SK-N-SH (cell line): ENCODE measurements at regions not wholly inside any gene's neighbourhood (a gene's known extent, or its start where the extent isn't known, plus 50 kb on each side); places are given as distances from the start of the nearest gene placed in this dataset.

Experiments used
- CTCF ChIA-PET: fragments of 300-600, 350-600 bp; formaldehyde crosslinking; extraction: SDS; loops from one replicate; lab custom pipeline; 2021; lab: Yijun Ruan, JAX
- POLR2A ChIA-PET: fragments of 350-600 bp; sonication (Branson Sonifier 250); formaldehyde crosslinking; extraction: SDS; loops from one replicate; lab custom pipeline; 2020; ENCODE audit warnings: antibody characterized with exemption, inconsistent platforms; lab: Yijun Ruan, JAX
- DNase-seq: peaks from one replicate; pipeline ENCODE4 v3.0.0; 2012
- H2AFZ ChIP-seq: fragments of 200-600 bp; sonication (generic); 2 replicates; pipeline ENCODE4 v1.8.1; 2016; ENCODE audit warnings: antibody characterized with exemption, mild to moderate bottlenecking, low read depth
- H3F3A ChIP-seq: fragments of 200-600 bp; sonication (generic); replicated peaks from 2 replicates; pipeline ENCODE3; 2016; ENCODE audit warnings: antibody characterized with exemption, mild to moderate bottlenecking; ENCODE audit not compliant: insufficient read depth
- H3K27ac ChIP-seq, 2 experiments: fragments of 200-500 bp in 1 of 2; fragments of 200-600 bp in 1 of 2; sonication (Bioruptor generic) in 1 of 2; sonication (generic), shearing (Covaris generic) in 1 of 2; 2 replicates each; pipeline versions ENCODE4 v1.5.1 to v1.6.1; 2014 to 2016; ENCODE audit warnings: low read depth in 2 of 2, inconsistent platforms in 1 of 2, low read length in 1 of 2, mild to moderate bottlenecking in 1 of 2, mixed read lengths in 1 of 2
- H3K27me3 ChIP-seq: fragments of 200-600 bp; sonication (generic), shearing (Covaris generic); 2 replicates; pipeline ENCODE4 v1.6.1; 2016; ENCODE audit warnings: mixed run types; ENCODE audit not compliant: insufficient read depth
- H3K36me3 ChIP-seq, 2 experiments: fragments of 200-500 bp in 1 of 2; fragments of 200-600 bp in 1 of 2; sonication (Bioruptor generic) in 1 of 2; sonication (generic) in 1 of 2; replicated peaks in 1 of 2; 2 replicates each; pipeline versions ENCODE3 to v1.5.1; 2014 to 2016; ENCODE audit warnings: low read length in 1 of 2, mild to moderate bottlenecking in 1 of 2; ENCODE audit not compliant: insufficient read depth in 2 of 2, control insufficient read depth in 1 of 2
- H3K4me1 ChIP-seq, 2 experiments: fragments of 200-500 bp in 1 of 2; fragments of 200-600 bp in 1 of 2; sonication (Bioruptor generic) in 1 of 2; sonication (generic), shearing (Covaris generic) in 1 of 2; 2 replicates each; pipeline versions ENCODE4 v1.5.1 to v1.6.1; 2014 to 2016; ENCODE audit warnings: low read depth in 1 of 2, low read length in 1 of 2, mixed run types in 1 of 2; ENCODE audit not compliant: insufficient read depth in 2 of 2, control insufficient read depth in 1 of 2
- H3K4me2 ChIP-seq: fragments of 200-600 bp; sonication (generic), shearing (Covaris generic); 2 replicates; pipeline ENCODE4 v1.6.1; 2017; ENCODE audit warnings: mixed run types
- H3K4me3 ChIP-seq, 2 experiments: fragments of 200-500 bp in 1 of 2; fragments of 200-600 bp in 1 of 2; sonication (Bioruptor generic) in 1 of 2; sonication (generic), shearing (Covaris generic) in 1 of 2; 2 replicates each; pipeline versions ENCODE4 v1.5.1 to v1.8.1; 2014 to 2016; ENCODE audit warnings: low read depth in 2 of 2, inconsistent platforms in 1 of 2, low read length in 1 of 2, mild to moderate bottlenecking in 1 of 2, mixed read lengths in 1 of 2, moderate library complexity in 1 of 2
- H3K79me2 ChIP-seq: fragments of 200-600 bp; sonication (generic); 2 replicates; pipeline ENCODE4 v1.8.1; 2017; ENCODE audit warnings: mild to moderate bottlenecking; ENCODE audit not compliant: insufficient read depth
- H3K9ac ChIP-seq: fragments of 200-600 bp; sonication (generic); 2 replicates; pipeline ENCODE4 v1.6.1; 2017; ENCODE audit warnings: mixed run types
- H3K9me2 ChIP-seq: fragments of 200-600 bp; sonication (generic); 2 replicates; pipeline ENCODE4 v1.6.1; 2017; ENCODE audit warnings: mixed run types
- H3K9me3 ChIP-seq: fragments of 200-600 bp; sonication (generic); 2 replicates; pipeline ENCODE4 v1.6.1; 2017; ENCODE audit warnings: mixed run types, mild to moderate bottlenecking, moderate library complexity
- H4K20me1 ChIP-seq: fragments of 200-600 bp; sonication (generic); 2 replicates; pipeline ENCODE4 v1.6.1; 2017; ENCODE audit warnings: mild to moderate bottlenecking, mixed run types; ENCODE audit not compliant: insufficient read depth
- CHD2 ChIP-seq: fragments of 150-350 bp; IDR thresholded peaks from 2 replicates; pipeline ENCODE4 v1.6.1; 2018; ENCODE audit warnings: low read length; ENCODE audit not compliant: partially characterized antibody
- CTCF ChIP-seq: fragments of 200-600 bp; sonication (generic); IDR thresholded peaks from 2 replicates; pipeline ENCODE4 v1.6.1; 2017; ENCODE audit warnings: antibody characterized with exemption, mild to moderate bottlenecking, moderate library complexity
- EZH2phosphoT487 ChIP-seq: fragments of 200-600 bp; sonication (generic); IDR thresholded peaks from 2 replicates; pipeline ENCODE4 v1.6.1; 2017; ENCODE audit warnings: low read depth, mixed run types, mild to moderate bottlenecking, antibody characterized with exemption, moderate library complexity, borderline replicate concordance
- FOSL2 ChIP-seq: IDR thresholded peaks from 2 replicates; pipeline ENCODE4 v1.4.0; 2012; ENCODE audit warnings: low read depth, mild to moderate bottlenecking, moderate library complexity, borderline replicate concordance
- FOXJ3 ChIP-seq: sonication (generic); formaldehyde crosslinking; IDR thresholded peaks from 2 replicates; pipeline ENCODE4 v1.5.1; 2020; ENCODE audit warnings: mild to moderate bottlenecking, missing genetic modification reagents
- FOXM1 ChIP-seq: IDR thresholded peaks from 2 replicates; pipeline ENCODE4 v1.4.0; 2012; ENCODE audit warnings: low read depth, mild to moderate bottlenecking
- IRF3 ChIP-seq: fragments of 150-350 bp; IDR thresholded peaks from 2 replicates; pipeline ENCODE4 v1.6.1; 2016; ENCODE audit warnings: mild to moderate bottlenecking, low read depth, low read length
- MEF2A ChIP-seq: IDR thresholded peaks from 2 replicates; pipeline ENCODE4 v1.4.0; 2012; ENCODE audit warnings: low read depth, borderline replicate concordance
- MXI1 ChIP-seq: IDR thresholded peaks from 2 replicates; pipeline ENCODE4 v1.6.1; 2012; ENCODE audit warnings: mild to moderate bottlenecking, low read depth, low read length, improper control_type of control experiment
- PBX3 ChIP-seq: IDR thresholded peaks from 2 replicates; pipeline ENCODE4; 2012
- POLR2AphosphoS5 ChIP-seq: IDR thresholded peaks from 2 replicates; pipeline ENCODE4 v1.6.1; 2012; ENCODE audit warnings: low read depth, low read length
- RAD21 ChIP-seq: IDR thresholded peaks from 2 replicates; pipeline ENCODE4 v1.6.1; 2012; ENCODE audit warnings: mild to moderate bottlenecking, low read length
- REST ChIP-seq: IDR thresholded peaks from 2 replicates; pipeline ENCODE4 v1.6.1; 2012; ENCODE audit warnings: mild to moderate bottlenecking, low read depth, low read length, moderate library complexity
- SMC3 ChIP-seq: IDR thresholded peaks from 2 replicates; pipeline ENCODE4 v1.6.1; 2012; ENCODE audit warnings: low read depth, low read length, improper control_type of control experiment
- TAF1 ChIP-seq: IDR thresholded peaks from 2 replicates; pipeline ENCODE4 v1.6.1; 2012; ENCODE audit warnings: low read depth, mild to moderate bottlenecking, low read length, moderate library complexity, borderline replicate concordance
- TCF12 ChIP-seq: IDR thresholded peaks from 2 replicates; pipeline ENCODE4 v1.4.0; 2012
- YY1 ChIP-seq: IDR thresholded peaks from 2 replicates; pipeline ENCODE4 v1.4.0; 2012; ENCODE audit warnings: low read depth, mild to moderate bottlenecking
- ZBTB33 ChIP-seq: IDR thresholded peaks from 2 replicates; pipeline ENCODE4 v1.4.0; 2012; ENCODE audit warnings: low read depth, borderline replicate concordance
- WGBS: methylation state at CpG from one replicate; pipeline ENCODE4 v1.1.6; 2017; ENCODE audit warnings: low lambda C conversion rate; 5-methylcytosine and 5-hydroxymethylcytosine counted together

- Histone ChIP-seq H3K27ac (no peak overlapping the region), H3K9me3 (no peaks in the 10 kb centered on the region), H3K9ac (no peak overlapping the region), H4K20me1 (no peaks in the 10 kb centered on the region), H3K27me3 (no peaks in the 10 kb centered on the region), H3K4me1 (peaks cover 0 to 2% of the 10 kb centered on the region in 2 experiments; a peak in 2 of 4 replicates), H2AFZ (no peak overlapping the region), H3K79me2 (no peaks in the 10 kb centered on the region), H3K4me3 (no peak overlapping the region), H3K4me2 (no peak overlapping the region), H3K36me3 (no peaks in the 10 kb centered on the region), H3K9me2 (no peaks in the 10 kb centered on the region), H3F3A (no peaks in the 10 kb centered on the region)
- TF ChIP-seq POLR2AphosphoS5: no peak
- no peak for TF ChIP-seq TCF12
- no peak for TF ChIP-seq ZBTB33
- no peak for TF ChIP-seq MEF2A
- no peak for TF ChIP-seq REST
- TF ChIP-seq IRF3: no peak
- TF ChIP-seq RAD21: no peak
- TF ChIP-seq FOXM1: no peak
- no peak for TF ChIP-seq YY1
- no peak for TF ChIP-seq PBX3
- no peak for TF ChIP-seq FOXJ3 (CRISPR knock-in tag)
- TF ChIP-seq TAF1: no peak
- no peak for TF ChIP-seq CHD2
- no peak for TF ChIP-seq EZH2phosphoT487
- TF ChIP-seq FOSL2: no peak
- no peak for TF ChIP-seq MXI1
- TF ChIP-seq SMC3: no peak
- TF ChIP-seq CTCF: no peak
- 37% methylated on average over 1 of the region's 1 CpG for WGBS
- ChIA-PET CTCF (no interaction called here), POLR2A (no interaction called here)
- no peak for DNase-seq
These were observed 984.6 kb downstream of the ADGRL2 start for GRCh38 chr1:82785268-82785790.
